ENCODE measurements at regions not wholly inside any gene's neighbourhood (a gene's known extent, or its start where the extent isn't known, plus 50 kb on each side); places are given as distances from the start of the nearest gene placed in this dataset.

DNA sequence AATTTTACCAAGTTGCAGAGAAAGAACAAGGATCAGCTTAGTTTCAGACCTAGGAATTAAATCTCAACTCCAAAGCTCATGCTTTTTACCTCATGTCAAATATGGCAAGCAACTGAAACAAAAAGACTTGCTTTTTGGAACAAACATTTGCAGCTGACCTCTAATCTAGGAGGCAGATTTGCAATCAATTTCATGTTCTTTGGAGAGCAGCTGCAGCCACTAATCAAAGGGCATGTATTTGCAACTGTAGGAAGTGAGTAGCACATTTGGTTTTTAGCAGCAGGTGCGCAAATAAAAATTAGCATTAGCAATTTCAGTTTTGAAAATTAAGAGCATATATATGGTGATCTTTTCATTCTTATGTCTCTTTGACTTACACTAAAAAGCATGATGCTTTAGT, 459.3 kb upstream of the SLC10A2 start:
- DNase-seq (ENCODE audit: extremely low spot score), result no peak
- CTCF ChIA-PET, result interaction anchor here (0.7 to 0.9 kb wide), 3 partner anchors 9 to 11 kb away, joined by 3 to 4 read pairs (median 3); no protein-coding TSS in a partner anchor
- TF ChIP-seq, protein P1, sequence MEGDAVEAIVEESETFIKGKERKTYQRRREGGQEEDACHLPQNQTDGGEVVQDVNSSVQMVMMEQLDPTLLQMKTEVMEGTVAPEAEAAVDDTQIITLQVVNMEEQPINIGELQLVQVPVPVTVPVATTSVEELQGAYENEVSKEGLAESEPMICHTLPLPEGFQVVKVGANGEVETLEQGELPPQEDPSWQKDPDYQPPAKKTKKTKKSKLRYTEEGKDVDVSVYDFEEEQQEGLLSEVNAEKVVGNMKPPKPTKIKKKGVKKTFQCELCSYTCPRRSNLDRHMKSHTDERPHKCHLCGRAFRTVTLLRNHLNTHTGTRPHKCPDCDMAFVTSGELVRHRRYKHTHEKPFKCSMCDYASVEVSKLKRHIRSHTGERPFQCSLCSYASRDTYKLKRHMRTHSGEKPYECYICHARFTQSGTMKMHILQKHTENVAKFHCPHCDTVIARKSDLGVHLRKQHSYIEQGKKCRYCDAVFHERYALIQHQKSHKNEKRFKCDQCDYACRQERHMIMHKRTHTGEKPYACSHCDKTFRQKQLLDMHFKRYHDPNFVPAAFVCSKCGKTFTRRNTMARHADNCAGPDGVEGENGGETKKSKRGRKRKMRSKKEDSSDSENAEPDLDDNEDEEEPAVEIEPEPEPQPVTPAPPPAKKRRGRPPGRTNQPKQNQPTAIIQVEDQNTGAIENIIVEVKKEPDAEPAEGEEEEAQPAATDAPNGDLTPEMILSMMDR (IDR thresholded peaks at IDR 0.05; ENCODE audit: control extremely low read depth, extremely low read depth, low read depth, missing control alignments), result no peak
- POLR2A ChIA-PET, result no interaction called here

- POLR2A ChIA-PET, result no interaction called here
- DNase-seq (ENCODE audit: extremely low spot score), result no peak
- TF ChIP-seq, protein P1 (IDR thresholded peaks at IDR 0.05; ENCODE audit: control extremely low read depth, extremely low read depth, low read depth, missing control alignments), result no peak
- CTCF ChIA-PET, result no interaction called here
Measured at GRCh38 chr13:103523858-103524257, 457.6 kb upstream of the SLC10A2 start.

GRCh38 chr13:103521532-103521931, 455.3 kb upstream of the SLC10A2 start:
- ChIA-PET POLR2A (no interaction called here), CTCF (no interaction called here)
- DNase-seq (ENCODE audit: extremely low spot score), result no peak
- TF ChIP-seq, protein P1 (IDR thresholded peaks at IDR 0.05; ENCODE audit: control extremely low read depth, extremely low read depth, low read depth, missing control alignments), result no peak

- TF ChIP-seq, protein P1 (IDR thresholded peaks at IDR 0.05; ENCODE audit: control extremely low read depth, extremely low read depth, low read depth, missing control alignments), result no peak
- POLR2A ChIA-PET, result no interaction called here
- CTCF ChIA-PET, result no interaction called here
- DNase-seq (ENCODE audit: extremely low spot score), result no peak
Measured at GRCh38 chr13:103517768-103518102, 451.5 kb upstream of the SLC10A2 start.

GRCh38 chr13:103517066-103517767, 451.0 kb upstream of the SLC10A2 start:
- no peak for DNase-seq (ENCODE audit: extremely low spot score)
- CTCF ChIA-PET, result interaction anchor here (1.1 to 1.3 kb wide), 2 partner anchors 8 to 24 kb away, joined by 3 to 4 read pairs; no protein-coding TSS in a partner anchor
- TF ChIP-seq, protein P1 (IDR thresholded peaks at IDR 0.05; ENCODE audit: control extremely low read depth, extremely low read depth, low read depth, missing control alignments), result no peak
- POLR2A ChIA-PET, result no interaction called here

DNA sequence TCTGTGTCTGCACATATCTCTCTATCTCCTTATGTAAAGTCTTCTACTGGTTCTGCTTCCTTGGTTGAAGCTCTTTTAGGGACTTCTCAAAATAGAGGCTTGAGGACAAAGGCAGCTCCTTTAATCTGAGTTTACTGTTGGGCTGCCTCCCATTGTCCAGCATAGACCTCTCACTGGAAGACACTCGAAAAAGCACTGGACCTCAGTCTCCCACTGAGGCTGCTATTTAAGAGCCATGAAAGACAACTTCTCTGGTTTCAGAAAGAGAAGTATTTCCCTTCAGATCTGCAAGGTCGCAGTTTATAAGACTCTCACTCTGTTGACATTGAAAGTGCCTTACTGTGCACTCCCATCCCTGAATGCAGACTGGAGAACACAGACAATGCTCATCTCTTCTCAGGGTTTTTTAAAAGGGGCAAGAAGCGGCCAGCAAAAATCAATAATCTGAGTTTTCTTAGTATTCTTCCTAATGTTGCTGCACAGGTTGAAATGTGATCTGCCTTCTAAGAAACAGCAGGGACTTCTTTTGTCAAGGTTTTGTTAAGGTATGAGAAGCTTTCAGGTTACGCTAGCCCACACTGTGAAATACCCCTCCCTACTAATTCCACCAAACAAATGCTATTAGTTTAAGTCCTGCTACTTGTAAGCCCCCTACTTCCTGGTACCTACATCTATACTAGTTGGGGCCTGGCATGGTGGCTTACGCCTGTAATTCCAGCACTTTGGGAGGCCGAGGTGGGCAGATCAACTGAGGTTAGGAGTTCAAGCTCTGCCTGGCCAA, 450.0 kb upstream of the SLC10A2 start:
- DNase-seq (ENCODE audit: extremely low spot score), result no peak
- TF ChIP-seq, protein P1 (IDR thresholded peaks at IDR 0.05; ENCODE audit: control extremely low read depth, extremely low read depth, low read depth, missing control alignments), result no peak
- CTCF ChIA-PET, result interaction anchor here (1.1 to 1.3 kb wide), 2 partner anchors 9 to 25 kb away, joined by 3 to 4 read pairs; no protein-coding TSS in a partner anchor
- POLR2A ChIA-PET, result no interaction called here
